Urinary bladder (tissue), 3 donors: ENCODE measurements at regions not wholly inside any gene's neighbourhood (a gene's known extent, or its start where the extent isn't known, plus 50 kb on each side); places are given as distances from the start of the nearest gene placed in this dataset.
"Not testable (repeated sequence)": the region's sequence is repeated elsewhere in the genome, so short reads cannot be mapped to it uniquely, and the experiment has no call there.

Source experiments
- DNase-seq: peaks from one replicate; pipeline ENCODE4 v3.0.0-alpha.2; 2015; ENCODE audit errors: extremely low spot score
- H3K27ac ChIP-seq: one replicate; pipeline ENCODE4 v1.5.1; 2013; ENCODE audit warnings: low read depth, mild to moderate bottlenecking, moderate library complexity
- H3K36me3 ChIP-seq: one replicate; pipeline ENCODE4 v1.6.1; 2013; ENCODE audit warnings: mild to moderate bottlenecking, moderate library complexity; ENCODE audit not compliant: insufficient read depth
- H3K4me1 ChIP-seq: one replicate; pipeline ENCODE4 v1.6.1; 2013; ENCODE audit warnings: mild to moderate bottlenecking, moderate library complexity; ENCODE audit not compliant: insufficient read depth
- H3K4me3 ChIP-seq: one replicate; pipeline ENCODE4 v1.5.1; 2013; ENCODE audit warnings: low read depth, low read length
- WGBS: extraction: QIAGEN DNeasy Blood & Tissue Kit; methylation state at CpG from one replicate; pipeline ENCODE4 v1.1.7; 2013; 5-methylcytosine and 5-hydroxymethylcytosine counted together
- donor health status: healthy with polysubstance abuse.
- donor health status: healthy.

DNA sequence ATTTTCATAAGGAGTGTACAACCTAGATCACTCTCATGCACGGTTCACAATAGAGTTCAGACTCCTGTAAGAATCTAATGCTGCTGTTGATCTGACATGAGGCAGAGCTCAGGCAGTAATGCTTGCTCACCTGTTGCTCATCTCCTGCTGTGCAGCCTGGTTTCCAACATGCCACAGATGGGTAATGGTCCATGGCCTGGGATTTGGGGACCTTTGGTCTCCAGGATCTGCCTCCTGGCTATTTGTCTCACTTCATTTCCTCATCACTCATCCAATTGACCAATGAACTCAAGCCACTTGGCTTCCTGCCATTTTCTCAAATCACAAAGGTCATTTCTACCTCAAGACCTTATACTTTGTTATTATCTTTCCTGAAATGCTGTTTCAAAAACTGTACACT is 786.1 kb downstream of the ANKRD7 start:
- Histone ChIP-seq H3K4me1 (no peaks in the 10 kb centered on the region), H3K36me3 (no peaks in the 10 kb centered on the region), H3K4me3 (no peak overlapping the region), H3K27ac (no peak overlapping the region)
- 90% methylated on average over 1 of the region's 1 CpG for whole genome bisulfite sequencing
- no peak for DNase-seq

DNA sequence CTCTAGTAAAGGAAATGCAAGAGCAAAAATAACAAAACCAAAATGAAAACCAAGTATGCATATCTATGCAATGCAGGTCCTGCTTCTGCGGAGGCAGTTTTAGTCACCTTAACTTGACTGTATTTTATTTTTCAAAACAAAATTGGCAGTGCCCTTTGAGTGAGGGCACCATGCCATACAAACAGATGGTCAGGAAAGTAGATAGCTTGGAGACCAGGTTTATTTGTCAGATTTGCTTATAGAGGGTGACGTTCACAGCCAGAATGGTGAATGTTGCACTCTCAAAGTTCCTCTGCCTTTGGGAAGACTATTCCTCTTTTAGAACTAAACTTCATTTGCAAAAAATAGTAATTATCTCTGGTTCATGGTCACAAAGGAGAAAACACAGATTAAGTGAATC is 801.9 kb downstream of the ANKRD7 start:
- H3K4me1 ChIP-seq, result no peaks in the 10 kb centered on the region
- WGBS, result 71% methylated on average over 2 of the region's 2 CpGs
- no peaks in the 10 kb centered on the region for H3K36me3 ChIP-seq
- no peak overlapping the region for H3K27ac ChIP-seq
- DNase-seq, result no peak
- no peak overlapping the region for H3K4me3 ChIP-seq

DNA sequence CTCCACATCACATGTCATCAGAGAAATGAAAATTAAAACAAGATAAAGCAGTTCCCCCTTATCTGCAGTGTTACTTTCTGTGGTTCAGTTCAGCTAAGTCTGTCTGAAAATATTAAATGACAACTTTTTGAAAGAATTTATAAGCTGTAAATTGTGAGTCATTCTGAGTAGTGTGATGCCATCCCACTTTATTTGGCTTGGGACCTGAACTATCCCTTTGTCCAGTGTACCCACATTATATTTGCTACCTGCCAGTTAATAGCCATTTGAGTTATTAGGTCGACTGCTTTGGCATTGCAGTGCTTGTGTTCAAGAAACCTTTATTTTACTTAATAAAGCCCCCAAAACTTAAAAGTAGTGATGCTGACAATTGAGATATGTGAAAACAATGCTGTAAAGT is 804.2 kb downstream of the ANKRD7 start:
- WGBS, result 53% methylated on average over 1 of the region's 1 CpG
- Histone ChIP-seq H3K27ac (no peak overlapping the region), H3K4me3 (no peak overlapping the region), H3K36me3 (no peaks in the 10 kb centered on the region), H3K4me1 (no peaks in the 10 kb centered on the region)
- DNase-seq, result no peak

DNA sequence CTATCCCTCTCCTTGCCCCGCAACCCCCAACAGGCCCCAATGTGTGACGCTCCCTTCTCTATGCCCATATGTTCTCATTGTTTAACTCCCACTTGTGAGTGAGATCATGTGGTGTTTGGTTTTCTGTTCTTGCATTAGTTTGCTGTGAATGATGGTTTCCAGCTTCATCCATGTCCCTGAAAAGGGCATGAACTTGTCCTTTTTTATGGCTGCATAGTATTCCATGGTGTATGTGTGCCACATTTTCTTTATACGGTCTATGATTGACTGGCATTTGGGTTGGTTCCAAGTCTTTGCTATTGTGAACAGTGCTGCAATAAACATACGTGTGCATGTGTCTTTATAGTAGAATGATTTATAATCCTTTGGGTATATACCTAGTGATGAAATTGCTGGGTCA is 807.6 kb downstream of the ANKRD7 start:
- not testable (repeated sequence) for H3K27ac ChIP-seq, DNase-seq, H3K4me3 ChIP-seq, H3K4me1 ChIP-seq, H3K36me3 ChIP-seq
- WGBS, result 94% methylated on average over 4 of the region's 4 CpGs

DNA sequence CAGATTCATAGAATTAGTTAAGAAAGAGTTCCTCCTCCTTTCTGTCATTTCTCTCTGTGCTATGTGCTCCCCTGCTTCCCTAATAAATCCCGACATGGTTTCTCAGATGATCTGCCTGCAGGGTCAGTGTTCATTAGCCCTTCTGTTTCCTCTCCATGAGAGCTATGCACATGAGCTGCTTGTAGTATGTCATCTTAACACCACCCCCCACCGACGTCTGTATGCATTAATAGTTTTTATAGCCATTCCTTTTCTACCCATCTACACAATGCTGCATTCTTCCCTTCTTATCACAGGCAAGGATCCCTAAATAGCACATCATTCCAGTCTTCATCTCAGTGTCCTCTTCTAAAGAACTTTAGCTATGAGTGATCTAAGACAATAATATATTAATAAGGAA is 809.1 kb downstream of the ANKRD7 start:
- Histone ChIP-seq H3K36me3 (no peaks in the 10 kb centered on the region), H3K4me1 (no peaks in the 10 kb centered on the region), H3K4me3 (no peak overlapping the region), H3K27ac (no peak overlapping the region)
- WGBS, result 31% methylated on average over 3 of the region's 3 CpGs
- no peak for DNase-seq

DNA sequence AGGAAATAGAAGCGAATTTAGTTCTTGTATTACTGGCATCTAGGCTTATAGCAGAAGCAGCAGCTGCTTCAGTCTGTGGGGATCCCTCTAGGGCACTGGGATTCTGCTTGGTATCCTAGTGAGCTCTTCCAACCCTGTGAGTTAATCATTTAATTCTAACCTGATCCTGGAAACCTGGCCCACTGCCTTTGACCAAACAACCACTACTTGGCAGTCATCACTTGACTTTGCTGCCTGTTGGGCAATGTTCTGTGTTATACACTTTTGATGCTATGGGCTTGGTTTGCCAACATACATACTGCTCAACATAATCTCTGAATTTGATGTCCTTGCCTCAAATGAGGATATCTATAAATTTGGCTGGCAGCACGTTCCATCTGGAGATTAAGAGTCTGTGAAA is 813.4 kb downstream of the ANKRD7 start:
- Histone ChIP-seq H3K4me1 (no peaks in the 10 kb centered on the region), H3K27ac (no peak overlapping the region), H3K4me3 (no peak overlapping the region), H3K36me3 (no peaks in the 10 kb centered on the region)
- DNase-seq, result no peak
- 63% methylated on average over 2 of the region's 2 CpGs for WGBS

DNA sequence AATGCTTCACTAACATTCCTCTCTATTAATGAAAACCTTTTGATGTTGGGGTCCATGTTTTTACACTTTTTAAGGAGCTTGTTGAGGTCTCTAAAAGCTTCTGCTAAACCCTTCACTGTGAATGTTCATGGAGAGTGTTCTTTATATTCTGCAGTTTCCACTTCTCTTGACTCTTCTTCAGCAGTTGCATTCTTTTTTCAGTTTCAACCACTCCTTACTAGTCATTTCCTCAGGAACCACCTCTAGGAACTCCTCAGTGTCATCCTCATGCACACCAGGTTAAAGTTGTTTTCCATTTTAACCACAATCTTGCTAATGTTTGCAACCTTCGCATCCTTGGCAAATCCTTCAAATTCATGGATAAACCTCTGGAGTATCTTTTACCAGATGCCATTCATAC is 821.6 kb downstream of the ANKRD7 start:
- DNase-seq, result no peak
- 93% methylated on average over 1 of the region's 1 CpG for WGBS
- Histone ChIP-seq H3K4me3 (no peak overlapping the region), H3K27ac (no peak overlapping the region), H3K4me1 (no peaks in the 10 kb centered on the region), H3K36me3 (no peaks in the 10 kb centered on the region)

DNA sequence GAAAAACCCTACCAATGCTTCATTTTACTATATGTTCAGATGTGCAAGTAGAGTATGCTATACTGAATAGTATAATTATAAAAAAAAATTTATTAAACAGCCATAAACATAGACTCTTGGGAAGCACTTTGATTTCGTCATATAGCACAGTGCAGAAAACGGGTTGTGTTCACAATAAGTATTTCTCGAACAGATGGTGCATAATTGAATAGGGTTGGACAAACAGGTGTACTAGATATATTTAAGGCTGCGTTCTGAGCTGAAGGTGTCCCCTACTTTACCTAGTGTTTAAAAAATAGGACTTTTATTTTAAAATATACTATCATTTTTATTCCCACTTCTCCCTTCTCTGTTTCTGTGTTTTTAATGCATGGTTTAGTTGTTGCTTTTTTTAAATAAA is 841.5 kb downstream of the ANKRD7 start:
- 87% methylated on average over 4 of the region's 4 CpGs for WGBS
- Histone ChIP-seq H3K4me3 (no peak overlapping the region), H3K4me1 (no peaks in the 10 kb centered on the region), H3K36me3 (no peaks in the 10 kb centered on the region), H3K27ac (no peak overlapping the region)
- DNase-seq, result no peak

DNA sequence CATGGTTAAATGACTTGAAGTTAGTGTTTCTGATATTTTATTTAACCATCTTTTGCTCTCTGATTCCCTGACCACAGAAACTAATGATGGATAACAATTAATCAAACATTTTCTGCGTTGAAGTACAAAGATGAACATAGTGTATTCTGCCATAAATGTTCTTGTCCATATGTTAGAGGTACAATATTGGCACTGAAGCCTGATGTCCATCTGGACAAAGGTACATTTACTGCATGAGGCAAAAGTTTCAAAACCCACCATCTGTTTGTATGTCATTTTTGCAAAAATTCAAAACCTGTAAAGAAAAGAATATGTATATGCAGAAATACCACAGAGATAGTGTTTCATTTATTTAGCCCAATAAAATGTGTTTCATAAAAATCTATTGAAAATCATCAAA is 861.5 kb downstream of the ANKRD7 start:
- 87% methylated on average over 1 of the region's 1 CpG for WGBS
- DNase-seq, result no peak
- Histone ChIP-seq H3K36me3 (no peaks in the 10 kb centered on the region), H3K4me1 (no peaks in the 10 kb centered on the region), H3K4me3 (no peak overlapping the region), H3K27ac (no peak overlapping the region)

DNA sequence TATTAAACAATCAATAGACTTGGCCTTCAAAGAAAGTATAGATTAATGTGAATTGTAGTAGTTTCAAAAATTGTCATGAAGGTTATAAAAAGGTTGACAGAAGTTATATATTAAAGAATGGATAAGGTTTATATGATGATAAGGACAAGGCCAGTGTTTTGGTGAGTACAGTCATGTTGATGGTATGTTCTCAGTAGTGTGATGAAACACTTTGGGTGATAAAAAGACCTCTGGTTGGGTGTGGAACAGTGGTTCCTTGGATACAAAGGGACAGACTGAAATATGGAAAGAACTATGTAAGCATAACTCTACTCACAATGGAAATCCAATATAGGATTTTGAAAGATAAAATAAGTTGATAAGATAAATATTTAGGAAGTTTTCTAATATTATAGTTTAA is 866.3 kb downstream of the ANKRD7 start:
- DNase-seq, result no peak

DNA sequence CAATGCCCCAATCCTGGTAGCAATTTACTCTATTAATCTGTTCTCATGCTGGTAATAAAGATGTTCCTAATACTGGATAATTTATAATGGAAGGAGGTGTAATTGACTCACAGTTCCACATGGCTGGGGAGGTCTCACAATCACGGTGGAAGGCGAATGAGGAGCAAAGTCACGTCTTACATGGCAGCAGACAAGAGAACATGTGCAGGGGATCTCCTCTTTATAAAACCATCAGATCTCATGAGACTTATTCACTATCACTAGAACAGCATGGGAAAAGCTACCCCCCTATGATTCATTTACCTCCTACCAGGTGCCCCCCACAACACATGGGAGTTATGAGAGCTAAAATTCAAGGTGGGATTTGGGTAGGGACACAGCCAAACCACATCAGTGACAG is 872.2 kb downstream of the ANKRD7 start:
- no peak for DNase-seq
- Histone ChIP-seq H3K36me3 (no peaks in the 10 kb centered on the region), H3K27ac (no peak overlapping the region), H3K4me1 (no peaks in the 10 kb centered on the region), H3K4me3 (no peak overlapping the region)
- 95% methylated on average over 3 of the region's 3 CpGs for WGBS

More for the DNA sequence above, 866.3 kb downstream of the ANKRD7 start:
- no peak overlapping the region for H3K27ac ChIP-seq
- H3K36me3 ChIP-seq, result no peaks in the 10 kb centered on the region
- H3K4me3 ChIP-seq, result no peak overlapping the region
- no peaks in the 10 kb centered on the region for H3K4me1 ChIP-seq

DNA sequence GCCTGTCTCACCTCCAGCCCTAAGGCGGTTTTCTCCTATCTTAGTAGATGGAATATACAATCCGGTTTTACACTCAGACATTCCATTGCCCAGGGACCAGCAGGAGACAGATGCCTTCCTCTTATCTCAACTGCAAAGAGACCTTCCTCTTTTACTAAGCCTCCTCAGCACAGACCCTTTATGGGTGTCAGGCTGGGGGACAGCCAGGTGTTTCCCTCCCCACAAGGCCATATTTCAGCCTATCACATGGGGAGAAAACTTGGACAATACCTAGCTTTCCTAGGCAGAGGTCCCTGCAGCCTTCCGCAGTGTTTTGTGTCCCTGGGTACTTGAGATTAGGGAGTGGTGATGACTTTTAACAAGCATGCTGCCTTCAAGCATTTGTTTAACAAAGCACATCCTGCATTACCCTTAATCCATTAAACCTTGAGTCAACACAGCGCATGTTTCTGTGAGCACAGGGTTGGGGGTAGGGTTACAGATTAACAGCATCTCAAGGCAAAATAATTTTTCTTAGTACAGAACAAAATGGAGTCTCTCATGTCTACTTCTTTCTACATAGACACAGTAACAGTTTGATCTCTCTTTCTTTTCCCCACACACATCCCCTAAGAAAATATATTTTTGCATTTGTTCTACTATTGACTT is 876.2 kb downstream of the ANKRD7 start:
- not testable (repeated sequence) for H3K27ac ChIP-seq, H3K36me3 ChIP-seq, H3K4me3 ChIP-seq, DNase-seq, H3K4me1 ChIP-seq
- 32% methylated on average over 4 of the region's 4 CpGs for WGBS

DNA sequence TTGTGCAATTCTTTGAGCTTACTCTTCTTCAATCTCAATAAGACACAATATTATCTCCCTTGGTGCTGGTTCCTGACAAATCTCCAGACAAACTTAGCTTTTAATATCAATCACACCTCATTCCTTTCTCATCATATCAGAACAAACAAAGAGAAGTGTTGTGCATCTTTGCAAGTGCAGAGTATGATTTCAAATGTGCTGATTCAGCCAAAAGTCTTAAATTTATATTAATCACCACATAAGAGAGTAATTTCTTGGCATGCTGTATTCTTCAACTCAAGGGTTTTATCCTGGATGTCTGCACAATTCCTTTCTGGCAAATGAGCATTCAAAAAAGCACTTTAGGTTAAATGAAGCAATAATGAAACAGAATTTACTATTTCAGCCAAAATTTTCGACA is 877.8 kb downstream of the ANKRD7 start:
- Histone ChIP-seq H3K27ac (no peak overlapping the region), H3K4me3 (no peak overlapping the region), H3K4me1 (no peaks in the 10 kb centered on the region), H3K36me3 (no peaks in the 10 kb centered on the region)
- WGBS, result 77% methylated on average over 1 of the region's 1 CpG
- DNase-seq, result no peak

DNA sequence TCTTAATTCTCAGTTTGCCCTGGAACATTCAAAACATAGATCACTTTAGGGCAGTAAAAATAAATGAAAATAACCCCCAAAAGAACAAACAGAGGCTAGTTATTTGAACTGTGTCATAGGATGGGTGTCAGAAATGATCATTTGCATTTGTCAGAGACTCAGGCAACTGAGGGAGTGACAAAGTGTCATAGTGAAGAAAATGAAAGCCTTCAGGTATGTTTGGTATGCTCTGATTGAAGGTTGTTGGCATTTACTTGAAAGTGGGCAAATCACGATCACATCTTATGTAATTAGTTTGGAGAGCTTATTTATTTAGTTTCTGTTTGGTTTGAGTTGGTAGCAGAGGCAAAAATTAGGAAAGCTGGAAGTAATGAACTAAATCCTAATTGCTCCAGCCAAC is 880.9 kb downstream of the ANKRD7 start:
- DNase-seq, result no peak
- Histone ChIP-seq H3K27ac (no peak overlapping the region), H3K4me1 (no peaks in the 10 kb centered on the region), H3K36me3 (no peaks in the 10 kb centered on the region), H3K4me3 (no peak overlapping the region)
- WGBS, result 75% methylated on average over 1 of the region's 1 CpG

DNA sequence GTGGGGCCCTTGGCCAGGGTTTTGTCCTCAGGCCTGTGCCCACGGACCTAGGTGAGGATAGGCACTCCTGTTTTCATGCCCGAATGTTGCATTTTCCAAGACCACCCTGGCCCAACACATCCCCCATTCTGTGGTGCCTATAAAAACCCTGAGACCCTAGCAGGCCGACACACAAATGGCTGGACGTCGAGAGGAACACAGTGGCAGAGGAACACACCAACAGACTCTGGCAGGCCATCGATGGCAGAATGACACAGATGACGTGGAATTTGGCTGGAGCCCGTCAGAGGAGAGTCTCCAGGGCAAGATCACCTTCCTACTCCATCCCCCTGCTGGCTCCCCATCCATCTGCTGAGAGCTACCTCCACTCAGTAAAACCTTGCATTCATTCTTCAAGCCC is 898.8 kb downstream of the ANKRD7 start:
- H3K27ac ChIP-seq, result no peak overlapping the region

More for the DNA sequence above, 898.8 kb downstream of the ANKRD7 start:
- Histone ChIP-seq H3K36me3 (no peaks in the 10 kb centered on the region), H3K4me1 (no peaks in the 10 kb centered on the region), H3K4me3 (no peak overlapping the region)
- WGBS, result 91% methylated on average over 8 of the region's 8 CpGs
- DNase-seq, result no peak
